HepG2 (cell line): ENCODE measurements at regions not wholly inside any gene's neighbourhood (a gene's known extent, or its start where the extent isn't known, plus 50 kb on each side); places are given as distances from the start of the nearest gene placed in this dataset.

ENCODE experiments used
- ARID2 ChIP-seq: sonication (generic); formaldehyde crosslinking; IDR thresholded peaks from 2 replicates; pipeline ENCODE4 v1.8.1; 2022; ENCODE audit warnings: mild to moderate bottlenecking, missing genetic modification reagents, borderline replicate concordance
- ARID5B ChIP-seq: IDR thresholded peaks from 2 replicates; pipeline ENCODE4 v1.4.0; 2020; ENCODE audit warnings: mild to moderate bottlenecking, missing genetic modification reagents
- ATF7 ChIP-seq, 2 experiments: fragments of 450-650 bp in 1 of 2; sonication (generic) in 1 of 2; formaldehyde crosslinking in 1 of 2; IDR thresholded peaks; 2 replicates each; pipeline versions ENCODE4 v1.4.0 to v1.6.1; 2016 to 2020; ENCODE audit warnings: antibody characterized with exemption in 1 of 2, mild to moderate bottlenecking in 1 of 2, missing genetic modification reagents in 1 of 2
- CREB3 ChIP-seq: sonication (generic); formaldehyde crosslinking; IDR thresholded peaks from 2 replicates; pipeline ENCODE4 v1.5.0; 2020; ENCODE audit warnings: missing genetic modification reagents
- EHMT2 ChIP-seq: fragments of 200-600 bp; sonication (generic); IDR thresholded peaks from 2 replicates; pipeline ENCODE4 v1.7.0; 2017; ENCODE audit warnings: antibody characterized with exemption, low read depth, low read length, borderline replicate concordance
- FOXM1 ChIP-seq: sonication (generic); formaldehyde crosslinking; IDR thresholded peaks from 2 replicates; pipeline ENCODE4 v1.5.0; 2020; ENCODE audit warnings: missing genetic modification reagents
- GABPA ChIP-seq, 2 experiments: IDR thresholded peaks; 2 replicates each; pipeline ENCODE4 v1.6.1; 2011 to 2016; ENCODE audit warnings: low read depth in 2 of 2, low read length in 1 of 2, missing biosample characterization in 1 of 2, missing genetic modification characterization in 1 of 2
- HMG20B ChIP-seq: conservative IDR thresholded peaks from 2 replicates; pipeline ENCODE4 v1.6.1; 2016; ENCODE audit warnings: missing genetic modification reagents, missing compliant biosample characterization
- KAT7 ChIP-seq: IDR thresholded peaks from 2 replicates; pipeline ENCODE4 v1.6.1; 2018; ENCODE audit warnings: borderline replicate concordance, missing compliant biosample characterization
- MAFK ChIP-seq, 2 experiments: IDR thresholded peaks in 1 of 2; conservative IDR thresholded peaks in 1 of 2; 2 replicates each; pipeline ENCODE4 v1.6.1; 2011; ENCODE audit warnings: improper control_type of control experiment in 2 of 2, low read length in 2 of 2
- PATZ1 ChIP-seq: sonication (generic); formaldehyde crosslinking; IDR thresholded peaks from 2 replicates; pipeline ENCODE4 v1.4.0; 2020; ENCODE audit warnings: missing genetic modification reagents
- RELA ChIP-seq: sonication (generic); formaldehyde crosslinking; IDR thresholded peaks from 2 replicates; pipeline ENCODE4 v1.4.0; 2020; ENCODE audit warnings: missing genetic modification reagents
- RFXAP ChIP-seq: sonication (generic); formaldehyde crosslinking; IDR thresholded peaks from 2 replicates; pipeline ENCODE4 v1.4.0; 2020; ENCODE audit warnings: missing genetic modification reagents, borderline replicate concordance
- TOE1 ChIP-seq: sonication (generic); formaldehyde crosslinking; IDR thresholded peaks from 2 replicates; pipeline ENCODE4 v1.4.0; 2020; ENCODE audit warnings: mild to moderate bottlenecking, missing genetic modification reagents
- WIZ ChIP-seq: sonication (generic); formaldehyde crosslinking; IDR thresholded peaks from 2 replicates; pipeline ENCODE4 v1.5.1; 2020; ENCODE audit warnings: mild to moderate bottlenecking, missing genetic modification reagents
- ZBTB37 ChIP-seq: sonication (generic); formaldehyde crosslinking; IDR thresholded peaks from 2 replicates; pipeline ENCODE4 v1.4.0; 2020; ENCODE audit warnings: mild to moderate bottlenecking, missing genetic modification reagents
- ZBTB7A ChIP-seq: sonication (generic); formaldehyde crosslinking; IDR thresholded peaks from 2 replicates; pipeline ENCODE4 v1.8.0; 2022; ENCODE audit warnings: mild to moderate bottlenecking, missing genetic modification reagents
- ZFP1 ChIP-seq: IDR thresholded peaks from 2 replicates; pipeline ENCODE4 v1.6.1; 2016
- ZNF143 ChIP-seq: sonication (generic); formaldehyde crosslinking; IDR thresholded peaks from 2 replicates; pipeline ENCODE4 v1.4.0; 2020; ENCODE audit warnings: missing genetic modification reagents
- ZNF414 ChIP-seq: sonication (generic); formaldehyde crosslinking; IDR thresholded peaks from 2 replicates; pipeline ENCODE4 v1.5.0; 2020; ENCODE audit warnings: missing genetic modification reagents
- ZNF644 ChIP-seq: IDR thresholded peaks from 2 replicates; pipeline ENCODE4 v1.6.1; 2016; ENCODE audit warnings: low read depth
- ZNF746 ChIP-seq: sonication (generic); formaldehyde crosslinking; IDR thresholded peaks from 2 replicates; pipeline ENCODE4 v1.8.0; 2022; ENCODE audit warnings: mild to moderate bottlenecking, missing genetic modification reagents
- ZSCAN22 ChIP-seq: sonication (generic); formaldehyde crosslinking; IDR thresholded peaks from 2 replicates; pipeline ENCODE4 v1.4.0; 2020; ENCODE audit warnings: mild to moderate bottlenecking, missing genetic modification reagents

GRCh38 chr7:96548664-96549063, 161.0 kb downstream of the SEM1 start (continued):
- TF ChIP-seq ZBTB37 (no peak), RELA (no peak), PATZ1 (no peak), ZNF414 (CRISPR knock-in tag) (no peak), ATF7 (IDR thresholded peaks at IDR 0.05) (no peak), ATF7 (CRISPR knock-in tag; IDR thresholded peaks at IDR 0.05) (no peak), ZBTB7A (CRISPR knock-in tag) (no peak), ZNF143 (no peak), WIZ (CRISPR knock-in tag) (no peak), CREB3 (CRISPR knock-in tag) (no peak), TOE1 (CRISPR knock-in tag) (no peak), ZNF644 (CRISPR knock-in tag) (no peak), GABPA (IDR thresholded peaks at IDR 0.05; ENCODE audit: low read depth, low read length) (no peak), GABPA (CRISPR knock-in tag; IDR thresholded peaks at IDR 0.05; ENCODE audit: low read depth) (no peak), ZSCAN22 (CRISPR knock-in tag) (no peak), RFXAP (CRISPR knock-in tag) (no peak), MAFK (conservative IDR thresholded peaks at IDR 0.05 in 1 of 2, IDR thresholded peaks at IDR 0.05 in 1 of 2; ENCODE audit: low read length in 2 of 2) (no peak), ARID5B (peak; percentile 81), ZFP1 (CRISPR knock-in tag) (no peak), ZNF746 (CRISPR knock-in tag) (no peak), EHMT2 (no peak), KAT7 (no peak), HMG20B (no peak), FOXM1 (no peak), ARID2 (CRISPR knock-in tag) (no peak)
